Caco-2 (cell line): ENCODE measurements at regions not wholly inside any gene's neighbourhood (a gene's known extent, or its start where the extent isn't known, plus 50 kb on each side); places are given as distances from the start of the nearest gene placed in this dataset.
"Not testable (repeated sequence)": the region's sequence is repeated elsewhere in the genome, so short reads cannot be mapped to it uniquely, and the experiment has no call there.

Source experiments
- BruUV-seq: library from RNA; stranded (reverse); fragments of 400-500 nt; replicated peaks from 2 replicates; lab custom pipeline; 2021; lab: Mats Ljungman, UMichigan
- CTCF ChIA-PET: fragments of 300-600 bp; sonication (Branson Sonifier 250); formaldehyde crosslinking; loops from one replicate; lab custom pipeline; 2022; ENCODE audit warnings: antibody characterized with exemption; lab: Charles Lee
- POLR2A ChIA-PET: fragments of 300-600 bp; sonication (Branson Sonifier 250); formaldehyde crosslinking; loops from one replicate; lab custom pipeline; 2022; ENCODE audit warnings: antibody characterized with exemption; lab: Charles Lee
- DNase-seq, 2 experiments: peaks; one replicate each; pipeline versions ENCODE4 v3.0.0 to v3.0.0-alpha.2; 2020 to 2022
- H3K27me3 ChIP-seq: replicated peaks from 2 replicates; pipeline ENCODE4 v1.6.0; 2011; ENCODE audit warnings: low read length; ENCODE audit not compliant: control insufficient read depth, insufficient read depth
- H3K36me3 ChIP-seq: 2 replicates; pipeline ENCODE4 v1.5.1; 2011; ENCODE audit warnings: low read length; ENCODE audit not compliant: control insufficient read depth, insufficient read depth
- H3K4me1 ChIP-seq: fragments of 250-450 bp; sonication (Bioruptor Pico); 2 replicates; pipeline ENCODE4 v1.5.1; 2020; ENCODE audit warnings: mild to moderate bottlenecking
- H3K4me3 ChIP-seq: 2 replicates; pipeline ENCODE4 v1.5.1; 2011; ENCODE audit warnings: low read depth, mild to moderate bottlenecking, control low read depth, low read length
- H3K9me3 ChIP-seq: fragments of 250-450 bp; sonication (Bioruptor Pico); 2 replicates; pipeline ENCODE4 v1.5.1; 2020; ENCODE audit warnings: mild to moderate bottlenecking, moderate library complexity
- H3K27ac Mint-ChIP-seq: one replicate; pipeline ENCODE4 v1.8.0; 2022; ENCODE audit warnings: mixed read lengths; ENCODE audit not compliant: unreplicated experiment
- H3K27me3 Mint-ChIP-seq: one replicate; pipeline ENCODE4 v1.8.0; 2022; ENCODE audit warnings: mixed read lengths; ENCODE audit not compliant: insufficient read depth, unreplicated experiment
- H3K36me3 Mint-ChIP-seq: one replicate; pipeline ENCODE4 v1.8.0; 2022; ENCODE audit warnings: mild to moderate bottlenecking, mixed read lengths; ENCODE audit not compliant: insufficient read depth, unreplicated experiment
- H3K4me1 Mint-ChIP-seq: one replicate; pipeline ENCODE4 v1.8.0; 2022; ENCODE audit warnings: low read depth, mixed read lengths; ENCODE audit not compliant: unreplicated experiment
- H3K4me3 Mint-ChIP-seq: one replicate; pipeline ENCODE4 v1.8.0; 2022; ENCODE audit warnings: mild to moderate bottlenecking, moderate library complexity, mixed read lengths; ENCODE audit not compliant: unreplicated experiment
- H3K9me3 Mint-ChIP-seq: one replicate; pipeline ENCODE4 v1.8.0; 2022; ENCODE audit warnings: mixed read lengths; ENCODE audit not compliant: unreplicated experiment
- intact Hi-C: fragments of 100-400 bp; cut with micrococcal nuclease; formaldehyde crosslinking; loops from one replicate; pipeline ENCODE4 v1.10.0; 2022; ENCODE audit not compliant: unreplicated experiment
- TF ChIP-seq, protein P1 (sequence below), 2 experiments: fragments of 200-600 bp in 1 of 2; IDR thresholded peaks; 1 replicate in 1 of 2; 2 replicates in 1 of 2; pipeline versions ENCODE4 v1.5.1 to v1.8.0; 2011 to 2022; ENCODE audit warnings: antibody characterized with exemption in 1 of 2, control low read depth in 1 of 2, inconsistent platforms in 1 of 2, low read depth in 1 of 2, low read length in 1 of 2, mild to moderate bottlenecking in 1 of 2, moderate library complexity in 1 of 2; ENCODE audit not compliant: insufficient read depth in 1 of 2, severe bottlenecking in 1 of 2, unreplicated experiment in 1 of 2

DNA sequence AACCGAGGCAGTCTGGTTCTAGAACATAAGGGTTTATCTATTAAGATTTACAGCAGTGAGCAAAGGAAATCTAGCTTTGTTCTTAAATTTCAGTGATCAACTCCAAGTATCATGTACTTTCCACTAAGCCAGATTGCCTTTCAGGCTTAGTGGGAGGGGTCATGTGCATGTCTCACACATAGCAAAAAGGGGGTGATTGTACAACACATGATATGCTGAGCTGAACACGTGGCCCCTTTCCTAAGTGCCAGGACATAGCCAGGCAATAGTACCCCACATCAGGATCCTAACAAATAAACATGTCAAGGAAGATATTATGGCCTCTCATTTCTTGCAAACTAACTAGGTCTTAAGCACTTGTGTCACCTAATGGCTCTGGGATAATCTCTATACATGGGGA lies 347.2 kb downstream of the C12orf75 start:
- Histone ChIP-seq H3K9me3 (no peaks in the 10 kb centered on the region), H3K27me3 (no peaks in the 10 kb centered on the region), H3K4me3 (no peak overlapping the region), H3K4me1 (no peaks in the 10 kb centered on the region), H3K36me3 (no peaks in the 10 kb centered on the region)
- intact Hi-C loops = no loop called here
- H3K9me3 Mint-ChIP-seq = no peaks in the 10 kb centered on the region
- ChIA-PET POLR2A (no interaction called here), CTCF (no interaction called here)
- H3K36me3 Mint-ChIP-seq = no peaks in the 10 kb centered on the region
- no TSS peak for BruUV-seq
- no peak overlapping the region for H3K27ac Mint-ChIP-seq
- H3K27me3 Mint-ChIP-seq = no peaks in the 10 kb centered on the region
- TF ChIP-seq, protein P1, sequence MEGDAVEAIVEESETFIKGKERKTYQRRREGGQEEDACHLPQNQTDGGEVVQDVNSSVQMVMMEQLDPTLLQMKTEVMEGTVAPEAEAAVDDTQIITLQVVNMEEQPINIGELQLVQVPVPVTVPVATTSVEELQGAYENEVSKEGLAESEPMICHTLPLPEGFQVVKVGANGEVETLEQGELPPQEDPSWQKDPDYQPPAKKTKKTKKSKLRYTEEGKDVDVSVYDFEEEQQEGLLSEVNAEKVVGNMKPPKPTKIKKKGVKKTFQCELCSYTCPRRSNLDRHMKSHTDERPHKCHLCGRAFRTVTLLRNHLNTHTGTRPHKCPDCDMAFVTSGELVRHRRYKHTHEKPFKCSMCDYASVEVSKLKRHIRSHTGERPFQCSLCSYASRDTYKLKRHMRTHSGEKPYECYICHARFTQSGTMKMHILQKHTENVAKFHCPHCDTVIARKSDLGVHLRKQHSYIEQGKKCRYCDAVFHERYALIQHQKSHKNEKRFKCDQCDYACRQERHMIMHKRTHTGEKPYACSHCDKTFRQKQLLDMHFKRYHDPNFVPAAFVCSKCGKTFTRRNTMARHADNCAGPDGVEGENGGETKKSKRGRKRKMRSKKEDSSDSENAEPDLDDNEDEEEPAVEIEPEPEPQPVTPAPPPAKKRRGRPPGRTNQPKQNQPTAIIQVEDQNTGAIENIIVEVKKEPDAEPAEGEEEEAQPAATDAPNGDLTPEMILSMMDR (IDR thresholded peaks at IDR 0.05; ENCODE audit: insufficient read depth in 1 of 2, low read depth in 1 of 2, low read length in 1 of 2, severe bottlenecking in 1 of 2, unreplicated experiment in 1 of 2) = no peak
- no peak for DNase-seq
- H3K4me3 Mint-ChIP-seq = no peak overlapping the region
- peaks cover 9% of the 10 kb centered on the region for H3K4me1 Mint-ChIP-seq

DNA sequence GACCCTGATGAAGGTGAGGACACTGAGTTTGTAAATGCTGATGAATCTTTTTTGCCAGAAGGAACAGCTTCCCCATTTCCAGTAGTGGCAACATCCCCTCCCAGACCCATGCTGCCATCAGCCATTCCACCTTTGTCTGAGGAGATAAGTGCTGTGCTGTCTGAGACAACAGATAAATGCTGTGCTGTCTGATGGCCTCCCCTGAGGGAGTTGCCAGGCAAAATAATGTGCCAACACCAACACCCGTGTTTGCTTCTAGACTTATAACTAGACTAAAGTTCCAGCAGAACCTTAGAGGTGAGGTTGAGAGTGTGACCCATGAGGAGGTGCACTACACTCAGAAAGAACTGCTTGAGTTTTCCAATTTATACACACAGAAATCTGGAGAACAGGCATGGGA lies 349.5 kb downstream of the C12orf75 start:
- no peaks in the 10 kb centered on the region for H3K9me3 Mint-ChIP-seq
- H3K27me3 Mint-ChIP-seq = no peaks in the 10 kb centered on the region

DNA sequence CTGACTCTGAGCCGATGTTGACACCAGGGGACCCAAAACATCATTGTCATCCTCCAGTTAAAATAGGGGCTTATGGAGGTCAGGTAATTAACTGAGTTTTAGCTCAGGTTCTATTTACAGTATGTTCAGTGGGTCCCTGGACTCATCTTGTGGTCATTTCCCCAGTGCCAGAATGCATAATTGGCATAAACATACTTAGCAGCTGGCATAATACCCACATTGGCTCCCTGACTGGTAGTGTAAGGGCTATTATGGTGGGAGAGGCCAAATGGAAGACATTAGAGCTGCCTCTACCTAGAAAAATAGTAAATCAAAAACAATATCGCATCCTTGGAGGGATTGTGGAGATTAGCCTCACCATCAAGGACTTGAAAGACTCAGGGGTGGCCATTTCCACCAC lies 350.9 kb downstream of the C12orf75 start:
- intact Hi-C loops = no loop called here
- Histone ChIP-seq H3K4me1 (no peaks in the 10 kb centered on the region), H3K27me3 (no peaks in the 10 kb centered on the region), H3K36me3 (no peaks in the 10 kb centered on the region), H3K4me3 (no peak overlapping the region), H3K9me3 (no peaks in the 10 kb centered on the region)
- ChIA-PET CTCF (no interaction called here), POLR2A (no interaction called here)
- H3K9me3 Mint-ChIP-seq = no peaks in the 10 kb centered on the region
- TF ChIP-seq, protein P1 (IDR thresholded peaks at IDR 0.05; ENCODE audit: insufficient read depth in 1 of 2, low read depth in 1 of 2, low read length in 1 of 2, severe bottlenecking in 1 of 2, unreplicated experiment in 1 of 2) = no peak
- no peaks in the 10 kb centered on the region for H3K4me1 Mint-ChIP-seq
- no TSS peak for BruUV-seq
- no peak for DNase-seq
- H3K36me3 Mint-ChIP-seq = no peaks in the 10 kb centered on the region
- no peak overlapping the region for H3K4me3 Mint-ChIP-seq
- H3K27ac Mint-ChIP-seq = no peak overlapping the region
- no peaks in the 10 kb centered on the region for H3K27me3 Mint-ChIP-seq

More for the DNA sequence above, 349.5 kb downstream of the C12orf75 start:
- POLR2A ChIA-PET = no interaction called here
- Mint-ChIP-seq H3K4me1 (peaks cover 4% of the 10 kb centered on the region), H3K4me3 (no peak overlapping the region), H3K27ac (no peak overlapping the region), H3K36me3 (no peaks in the 10 kb centered on the region)
- H3K27me3 ChIP-seq = no peaks in the 10 kb centered on the region
- TF ChIP-seq, protein P1 (IDR thresholded peaks at IDR 0.05; ENCODE audit: insufficient read depth in 1 of 2, low read depth in 1 of 2, low read length in 1 of 2, severe bottlenecking in 1 of 2, unreplicated experiment in 1 of 2) = no peak
- intact Hi-C loops = no loop called here
- BruUV-seq = no TSS peak
- H3K4me3 ChIP-seq = no peak overlapping the region
- H3K4me1 ChIP-seq = no peaks in the 10 kb centered on the region
- no peaks in the 10 kb centered on the region for H3K9me3 ChIP-seq
- H3K36me3 ChIP-seq = no peaks in the 10 kb centered on the region
- no peak for DNase-seq
- CTCF ChIA-PET = no interaction called here

GRCh38 chr12:105682821-105683220 lies 352.3 kb downstream of the C12orf75 start:
- POLR2A ChIA-PET, H3K4me3 ChIP-seq, CTCF ChIA-PET, intact Hi-C loops, H3K4me1 Mint-ChIP-seq, H3K4me3 Mint-ChIP-seq, H3K27me3 Mint-ChIP-seq, H3K27ac Mint-ChIP-seq, DNase-seq, H3K9me3 ChIP-seq, H3K36me3 ChIP-seq, H3K4me1 ChIP-seq, H3K9me3 Mint-ChIP-seq, H3K36me3 Mint-ChIP-seq, H3K27me3 ChIP-seq, BruUV-seq: not testable (repeated sequence)

DNA sequence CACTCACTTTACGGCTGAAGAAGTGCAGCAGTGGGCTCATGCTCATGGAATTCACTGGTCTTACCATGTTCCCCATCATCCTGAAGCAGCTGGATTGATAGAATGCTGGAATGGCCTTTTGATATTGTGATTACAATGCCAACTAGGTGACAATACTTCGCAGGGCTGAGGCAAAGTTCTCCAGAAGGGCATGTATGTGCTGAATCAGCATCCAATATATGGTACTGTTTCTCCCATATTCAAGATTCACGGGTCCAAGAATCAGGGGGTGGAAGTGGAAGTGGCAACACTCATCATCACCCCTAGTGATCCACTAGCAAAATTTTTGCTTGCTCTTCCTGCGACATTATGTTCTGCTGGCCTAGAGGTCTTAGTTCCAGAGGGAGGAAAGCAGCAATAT lies 353.3 kb downstream of the C12orf75 start:
- CTCF ChIA-PET, H3K4me1 ChIP-seq, BruUV-seq, H3K27ac Mint-ChIP-seq, intact Hi-C loops, DNase-seq, H3K36me3 ChIP-seq, H3K4me1 Mint-ChIP-seq, H3K36me3 Mint-ChIP-seq, H3K9me3 Mint-ChIP-seq, POLR2A ChIA-PET, H3K27me3 ChIP-seq, H3K27me3 Mint-ChIP-seq, H3K4me3 Mint-ChIP-seq, H3K9me3 ChIP-seq, H3K4me3 ChIP-seq: not testable (repeated sequence)
